Smooth muscle cell (in vitro differentiated cells): ENCODE measurements at regions not wholly inside any gene's neighbourhood (a gene's known extent, or its start where the extent isn't known, plus 50 kb on each side); places are given as distances from the start of the nearest gene placed in this dataset.
"Not testable (repeated sequence)": the region's sequence is repeated elsewhere in the genome, so short reads cannot be mapped to it uniquely, and the experiment has no call there.

ENCODE experiments used
- DNase-seq: peaks from one replicate; lab custom pipeline; 2025; ENCODE audit not compliant: unreplicated experiment; lab: John Stamatoyannopoulos, UW
- H2AFZ ChIP-seq: fragments of 200-600 bp; sonication (generic); 2 replicates; pipeline ENCODE4 v1.6.0; 2016; ENCODE audit warnings: antibody characterized with exemption, low read depth, mild to moderate bottlenecking
- H3F3A ChIP-seq: fragments of 200-600 bp; sonication (generic); 2 replicates; pipeline ENCODE4 v1.6.0; 2017; ENCODE audit warnings: antibody characterized with exemption, low read depth
- H3K27ac ChIP-seq: fragments of 200-600 bp; sonication (generic); 2 replicates; pipeline ENCODE4 v1.5.1; 2016; ENCODE audit warnings: low read depth, mild to moderate bottlenecking
- H3K27me3 ChIP-seq: fragments of 200-600 bp; sonication (generic); 2 replicates; pipeline ENCODE4 v1.6.1; 2016; ENCODE audit warnings: low read depth, mild to moderate bottlenecking
- H3K36me3 ChIP-seq: fragments of 200-600 bp; sonication (generic); 2 replicates; pipeline ENCODE4 v1.5.1; 2016; ENCODE audit warnings: low read depth
- H3K4me1 ChIP-seq: fragments of 200-600 bp; sonication (generic); 2 replicates; pipeline ENCODE4 v1.5.1; 2016; ENCODE audit warnings: low read depth
- H3K4me2 ChIP-seq: fragments of 200-600 bp; sonication (generic); 2 replicates; pipeline ENCODE4 v1.6.0; 2016; ENCODE audit warnings: mild to moderate bottlenecking
- H3K4me3 ChIP-seq: fragments of 200-600 bp; sonication (generic); 2 replicates; pipeline ENCODE4 v1.5.1; 2016; ENCODE audit warnings: mild to moderate bottlenecking
- H3K79me2 ChIP-seq: fragments of 200-600 bp; sonication (generic); 2 replicates; pipeline ENCODE4 v1.6.0; 2016; ENCODE audit warnings: low read depth, mild to moderate bottlenecking
- H3K9ac ChIP-seq: fragments of 200-600 bp; sonication (generic); 2 replicates; pipeline ENCODE4 v1.6.0; 2016; ENCODE audit warnings: low read depth
- H3K9me3 ChIP-seq: fragments of 200-600 bp; sonication (generic); replicated peaks from 2 replicates; pipeline ENCODE4 v1.5.1; 2016; ENCODE audit warnings: low read depth
- H4K20me1 ChIP-seq: fragments of 200-600 bp; sonication (generic); 2 replicates; pipeline ENCODE4 v1.6.0; 2016; ENCODE audit warnings: low read depth
- CTCF ChIP-seq: fragments of 200-600 bp; sonication (generic); IDR thresholded peaks from 2 replicates; pipeline ENCODE4 v1.5.1; 2017; ENCODE audit warnings: borderline replicate concordance, mild to moderate bottlenecking, antibody characterized with exemption; ENCODE audit not compliant: insufficient read depth, poor library complexity, severe bottlenecking
- WGBS: methylation state at CpG from one replicate; pipeline ENCODE4 v1.1.7; 2016; ENCODE audit warnings: low lambda C conversion rate; 5-methylcytosine and 5-hydroxymethylcytosine counted together

GRCh38 chr6:144666781-144667180 lies 381.6 kb downstream of the UTRN start:
- Histone ChIP-seq H2AFZ (no peak overlapping the region), H3K9ac (no peak overlapping the region), H3K4me1 (no peaks in the 10 kb centered on the region), H3K27ac (no peak overlapping the region), H4K20me1 (no peaks in the 10 kb centered on the region), H3K9me3 (peaks cover 5% of the 10 kb centered on the region), H3K27me3 (no peaks in the 10 kb centered on the region), H3K4me3 (no peak overlapping the region), H3K4me2 (no peak overlapping the region), H3K79me2 (peaks cover 16% of the 10 kb centered on the region), H3F3A (no peaks in the 10 kb centered on the region), H3K36me3 (no peaks in the 10 kb centered on the region)
- DNase-seq = no peak
- no peak for TF ChIP-seq CTCF
- 92% methylated on average over 6 of the region's 6 CpGs for WGBS

- H2AFZ ChIP-seq = no peak overlapping the region
- no peak overlapping the region for H3K4me2 ChIP-seq
- H3K27ac ChIP-seq = no peak overlapping the region
- H3K36me3 ChIP-seq = no peaks in the 10 kb centered on the region
- H3F3A ChIP-seq = no peaks in the 10 kb centered on the region
- peaks cover 5% of the 10 kb centered on the region for H3K9me3 ChIP-seq
- DNase-seq = no peak
- H3K4me3 ChIP-seq = no peak overlapping the region
- no peaks in the 10 kb centered on the region for H3K4me1 ChIP-seq
- no peak for TF ChIP-seq CTCF
- H3K9ac ChIP-seq = no peak overlapping the region
- peaks cover 22% of the 10 kb centered on the region for H3K79me2 ChIP-seq
- H3K27me3 ChIP-seq = no peaks in the 10 kb centered on the region
- whole genome bisulfite sequencing = 98% methylated on average over 4 of the region's 4 CpGs
- no peaks in the 10 kb centered on the region for H4K20me1 ChIP-seq
These were observed 382.7 kb downstream of the UTRN start for GRCh38 chr6:144667532-144668503.

- not testable (repeated sequence) for H3K9ac ChIP-seq, H4K20me1 ChIP-seq, H2AFZ ChIP-seq, H3F3A ChIP-seq, H3K4me2 ChIP-seq, H3K27ac ChIP-seq, H3K36me3 ChIP-seq, H3K27me3 ChIP-seq, H3K4me1 ChIP-seq, H3K9me3 ChIP-seq, H3K4me3 ChIP-seq, DNase-seq
- H3K79me2 ChIP-seq = peaks cover 32% of the 10 kb centered on the region
- WGBS = 96% methylated on average over 1 of the region's 1 CpG
These were observed 385.1 kb downstream of the UTRN start for GRCh38 chr6:144670259-144670658.

- DNase-seq = no peak
- Histone ChIP-seq H3K4me2 (no peak overlapping the region), H3K36me3 (peaks cover 6% of the 10 kb centered on the region), H3K27ac (no peak overlapping the region), H3K9me3 (peaks cover 5% of the 10 kb centered on the region), H3K27me3 (no peaks in the 10 kb centered on the region), H3K9ac (no peak overlapping the region), H3K4me1 (no peaks in the 10 kb centered on the region), H3K79me2 (peaks cover 40% of the 10 kb centered on the region), H3F3A (peaks cover 9% of the 10 kb centered on the region), H3K4me3 (no peak overlapping the region), H4K20me1 (peaks cover 8% of the 10 kb centered on the region), H2AFZ (no peak overlapping the region)
- WGBS = 96% methylated on average over 3 of the region's 3 CpGs
- TF ChIP-seq CTCF = no peak
These were observed 388.7 kb downstream of the UTRN start for GRCh38 chr6:144673807-144674206.
